H9 (cell line): ENCODE measurements at regions not wholly inside any gene's neighbourhood (a gene's known extent, or its start where the extent isn't known, plus 50 kb on each side); places are given as distances from the start of the nearest gene placed in this dataset.

Experiments
- DNase-seq: peaks from one replicate; pipeline ENCODE4 v3.0.0-alpha.2; 2017
- H2AFZ ChIP-seq: one replicate; pipeline ENCODE4 v1.6.1; 2013; ENCODE audit warnings: mild to moderate bottlenecking, low read length, control low read depth, moderate library complexity
- H2AK5ac ChIP-seq: 2 replicates; pipeline ENCODE4 v1.6.1; 2013; ENCODE audit warnings: low read length, control low read depth, mixed read lengths; ENCODE audit not compliant: insufficient read length
- H2BK120ac ChIP-seq: one replicate; pipeline ENCODE4 v1.6.1; 2013; ENCODE audit warnings: low read depth, mild to moderate bottlenecking, low read length, control low read depth, inconsistent platforms; ENCODE audit not compliant: poor library complexity, severe bottlenecking
- H2BK12ac ChIP-seq: 2 replicates; pipeline ENCODE4 v1.6.1; 2013; ENCODE audit warnings: low read length, control low read depth, mixed read lengths, low read depth; ENCODE audit not compliant: insufficient read length
- H2BK15ac ChIP-seq: 2 replicates; pipeline ENCODE4 v1.6.1; 2013; ENCODE audit warnings: low read depth, low read length, control low read depth
- H2BK20ac ChIP-seq: one replicate; pipeline ENCODE4 v1.6.1; 2013; ENCODE audit warnings: low read depth, mild to moderate bottlenecking, low read length, control low read depth, inconsistent platforms; ENCODE audit not compliant: poor library complexity, severe bottlenecking
- H2BK5ac ChIP-seq: 2 replicates; pipeline ENCODE4 v1.6.1; 2013; ENCODE audit warnings: low read length, control low read depth, mixed read lengths; ENCODE audit not compliant: insufficient read length
- H3K14ac ChIP-seq: 2 replicates; pipeline ENCODE4 v1.6.1; 2013; ENCODE audit warnings: low read length, control low read depth; ENCODE audit not compliant: insufficient read depth
- H3K18ac ChIP-seq: 2 replicates; pipeline ENCODE4 v1.6.1; 2013; ENCODE audit warnings: low read depth, mild to moderate bottlenecking, mixed read lengths, low read length, control low read depth; ENCODE audit not compliant: insufficient read length
- H3K23ac ChIP-seq: 2 replicates; pipeline ENCODE4 v1.6.1; 2013; ENCODE audit warnings: low read length, control low read depth, mixed read lengths, low read depth; ENCODE audit not compliant: insufficient read length
- H3K23me2 ChIP-seq: 2 replicates; pipeline ENCODE4 v1.6.1; 2013; ENCODE audit warnings: low read depth, mild to moderate bottlenecking, mixed read lengths, low read length, control low read depth; ENCODE audit not compliant: insufficient read length, poor library complexity, severe bottlenecking
- H3K27ac ChIP-seq: 2 replicates; pipeline ENCODE4 v1.5.1; 2013; ENCODE audit warnings: low read length, control low read depth, mixed read lengths, low read depth; ENCODE audit not compliant: insufficient read length
- H3K27me3 ChIP-seq: 2 replicates; pipeline ENCODE4 v1.6.1; 2013; ENCODE audit warnings: low read length, control low read depth, inconsistent platforms; ENCODE audit not compliant: insufficient read depth
- H3K4ac ChIP-seq: 2 replicates; pipeline ENCODE4 v1.6.1; 2013; ENCODE audit warnings: low read depth, mild to moderate bottlenecking, control low read depth, inconsistent platforms, low read length, moderate library complexity
- H3K4me1 ChIP-seq: 2 replicates; pipeline ENCODE4 v1.6.1; 2013; ENCODE audit warnings: low read length, control low read depth, inconsistent platforms; ENCODE audit not compliant: insufficient read depth
- H3K4me2 ChIP-seq: 2 replicates; pipeline ENCODE4 v1.6.1; 2013; ENCODE audit warnings: low read length, control low read depth, mixed read lengths; ENCODE audit not compliant: insufficient read length, insufficient read depth
- H3K56ac ChIP-seq: 2 replicates; pipeline ENCODE4 v1.6.1; 2013; ENCODE audit warnings: low read depth, mild to moderate bottlenecking, mixed read lengths, low read length, control low read depth; ENCODE audit not compliant: insufficient read length
- H3K79me1 ChIP-seq: 2 replicates; pipeline ENCODE4 v1.6.1; 2013; ENCODE audit warnings: low read depth, mild to moderate bottlenecking, moderate library complexity, low read length, control low read depth, inconsistent platforms; ENCODE audit not compliant: insufficient read depth, poor library complexity, severe bottlenecking
- H3K79me2 ChIP-seq: 2 replicates; pipeline ENCODE4 v1.6.1; 2013; ENCODE audit warnings: low read length, control low read depth, inconsistent platforms; ENCODE audit not compliant: insufficient read depth
- H3K9ac ChIP-seq: 2 replicates; pipeline ENCODE4 v1.6.1; 2013; ENCODE audit warnings: low read length, control low read depth, mixed read lengths; ENCODE audit not compliant: insufficient read length; ENCODE audit errors: extremely low read depth
- H3K9me3 ChIP-seq: one replicate; pipeline ENCODE4 v1.6.1; 2013; ENCODE audit warnings: low read depth, low read length, inconsistent platforms; ENCODE audit not compliant: control insufficient read depth
- H3T11ph ChIP-seq: one replicate; pipeline ENCODE4 v1.6.1; 2013; ENCODE audit warnings: mild to moderate bottlenecking, low read length, control low read depth, inconsistent platforms
- H4K20me1 ChIP-seq: one replicate; pipeline ENCODE4 v1.6.1; 2013; ENCODE audit not compliant: control insufficient read depth, insufficient read length, insufficient read depth
- H4K5ac ChIP-seq: 2 replicates; pipeline ENCODE4 v1.6.1; 2013; ENCODE audit warnings: low read depth, mild to moderate bottlenecking, mixed read lengths, low read length, control low read depth; ENCODE audit not compliant: insufficient read length
- H4K8ac ChIP-seq: replicated peaks from 2 replicates; pipeline ENCODE4 v1.6.1; 2013; ENCODE audit warnings: low read length, control low read depth, mixed read lengths, low read depth; ENCODE audit not compliant: insufficient read length
- H4K91ac ChIP-seq: 2 replicates; pipeline ENCODE4 v1.6.1; 2013; ENCODE audit warnings: low read depth, mild to moderate bottlenecking, moderate library complexity, mixed read lengths, low read length, control low read depth; ENCODE audit not compliant: insufficient read length
- H3K27ac Mint-ChIP-seq, 3 experiments: 2 replicates in 2 of 3; 3 replicates in 1 of 3; pipeline ENCODE4 v1.8.0; 2020 to 2021; ENCODE audit warnings: mixed read lengths in 3 of 3, mild to moderate bottlenecking in 1 of 3, moderate library complexity in 1 of 3
- H3K27me3 Mint-ChIP-seq: 2 replicates; pipeline ENCODE4 v1.8.0; 2021; ENCODE audit warnings: low read depth, mild to moderate bottlenecking, moderate library complexity, mixed read lengths
- H3K36me3 Mint-ChIP-seq, 3 experiments: 2 replicates in 2 of 3; 3 replicates in 1 of 3; pipeline ENCODE4 v1.8.0; 2020 to 2021; ENCODE audit warnings: low read depth in 3 of 3, mixed read lengths in 3 of 3; ENCODE audit not compliant: insufficient read depth in 1 of 3
- H3K4me1 Mint-ChIP-seq, 2 experiments: 2 replicates each; pipeline ENCODE4 v1.8.0; 2020; ENCODE audit warnings: mixed read lengths in 2 of 2
- H3K4me3 Mint-ChIP-seq, 2 experiments: 2 replicates in 1 of 2; 3 replicates in 1 of 2; pipeline ENCODE4 v1.8.0; 2020 to 2021; ENCODE audit warnings: mild to moderate bottlenecking in 2 of 2, mixed read lengths in 2 of 2, moderate library complexity in 1 of 2
- H3K9me3 Mint-ChIP-seq, 2 experiments: 2 replicates in 1 of 2; 3 replicates in 1 of 2; pipeline ENCODE4 v1.8.0; 2020; ENCODE audit warnings: mild to moderate bottlenecking in 2 of 2, mixed read lengths in 2 of 2, moderate library complexity in 1 of 2
- WGBS: extraction: QIAGEN DNeasy Blood & Tissue Kit; methylation state at CpG from one replicate; pipeline ENCODE4 v1.1.7; 2013; ENCODE audit warnings: missing lambda C conversion rate, low lambda C conversion rate, mixed read lengths; ENCODE audit not compliant: insufficient read length; ENCODE audit errors: extremely low coverage; 5-methylcytosine and 5-hydroxymethylcytosine counted together
- TF ChIP-seq, protein P1 (sequence below): fragments of 200-600 bp; sonication (generic); conservative IDR thresholded peaks from 3 replicates; pipeline ENCODE4 v1.8.0; 2021; ENCODE audit warnings: antibody characterized with exemption, mild to moderate bottlenecking

DNA sequence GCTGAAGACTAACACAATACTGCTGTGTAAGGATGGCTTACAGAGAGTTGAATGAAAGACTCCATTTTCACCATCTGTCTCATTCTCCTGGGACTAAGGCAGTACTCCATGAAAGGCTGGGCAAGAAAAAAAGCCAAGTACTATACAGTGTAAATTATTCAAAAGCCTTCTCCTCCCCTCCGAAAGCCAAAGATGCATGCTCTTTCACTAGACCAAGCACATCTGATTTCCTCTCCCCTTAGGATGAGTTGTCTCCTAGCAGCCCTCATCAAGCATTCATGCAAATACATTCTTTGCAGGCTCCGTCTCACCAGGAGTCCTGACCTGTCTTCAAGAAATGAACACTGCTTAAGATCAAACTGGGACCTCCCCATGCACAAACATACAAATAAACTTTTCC, 133.5 kb upstream of the THBS1 start:
- H3K27ac Mint-ChIP-seq = peak overlapping the region in 1 of 3 experiments; percentile 15; a peak in 1 of 7 replicates
- Histone ChIP-seq H3K56ac (no peak overlapping the region), H3K23me2 (no peaks in the 10 kb centered on the region), H3K18ac (no peak overlapping the region), H2BK120ac (no peak overlapping the region), H3K79me1 (no peaks in the 10 kb centered on the region), H3K9me3 (no peaks in the 10 kb centered on the region), H2BK15ac (no peak overlapping the region), H2BK12ac (no peak overlapping the region), H2BK20ac (no peak overlapping the region), H4K20me1 (no peaks in the 10 kb centered on the region), H3K23ac (no peak overlapping the region), H3K4me1 (no peaks in the 10 kb centered on the region), H4K91ac (no peak overlapping the region), H3K79me2 (no peaks in the 10 kb centered on the region), H3K27me3 (no peaks in the 10 kb centered on the region), H3T11ph (no peak overlapping the region), H2AFZ (no peak overlapping the region), H3K4ac (no peak overlapping the region), H4K8ac (no peak overlapping the region), H3K4me2 (no peak overlapping the region), H2BK5ac (no peak overlapping the region), H3K27ac (no peak overlapping the region), H3K14ac (no peak overlapping the region), H3K9ac (no peak overlapping the region), H4K5ac (no peak overlapping the region), H2AK5ac (no peak overlapping the region)
- H3K9me3 Mint-ChIP-seq = peaks cover 15% of the 10 kb centered on the region in 2 experiments
- H3K4me1 Mint-ChIP-seq = peaks cover 14 to 19% of the 10 kb centered on the region in 2 experiments
- H3K36me3 Mint-ChIP-seq = peaks cover 0 to 15% (median 5%) of the 10 kb centered on the region in 3 experiments; a peak in 4 of 7 replicates
- no peak for DNase-seq
- H3K27me3 Mint-ChIP-seq = peaks cover 3% of the 10 kb centered on the region; the same call in 1 of the 2 replicates
- no CpG with 5 or more reads among the region's 2 CpGs for WGBS
- H3K4me3 Mint-ChIP-seq = no peak overlapping the region
- TF ChIP-seq, protein P1, sequence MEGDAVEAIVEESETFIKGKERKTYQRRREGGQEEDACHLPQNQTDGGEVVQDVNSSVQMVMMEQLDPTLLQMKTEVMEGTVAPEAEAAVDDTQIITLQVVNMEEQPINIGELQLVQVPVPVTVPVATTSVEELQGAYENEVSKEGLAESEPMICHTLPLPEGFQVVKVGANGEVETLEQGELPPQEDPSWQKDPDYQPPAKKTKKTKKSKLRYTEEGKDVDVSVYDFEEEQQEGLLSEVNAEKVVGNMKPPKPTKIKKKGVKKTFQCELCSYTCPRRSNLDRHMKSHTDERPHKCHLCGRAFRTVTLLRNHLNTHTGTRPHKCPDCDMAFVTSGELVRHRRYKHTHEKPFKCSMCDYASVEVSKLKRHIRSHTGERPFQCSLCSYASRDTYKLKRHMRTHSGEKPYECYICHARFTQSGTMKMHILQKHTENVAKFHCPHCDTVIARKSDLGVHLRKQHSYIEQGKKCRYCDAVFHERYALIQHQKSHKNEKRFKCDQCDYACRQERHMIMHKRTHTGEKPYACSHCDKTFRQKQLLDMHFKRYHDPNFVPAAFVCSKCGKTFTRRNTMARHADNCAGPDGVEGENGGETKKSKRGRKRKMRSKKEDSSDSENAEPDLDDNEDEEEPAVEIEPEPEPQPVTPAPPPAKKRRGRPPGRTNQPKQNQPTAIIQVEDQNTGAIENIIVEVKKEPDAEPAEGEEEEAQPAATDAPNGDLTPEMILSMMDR = no peak
